HK-2 (cell line): ENCODE measurements at regions not wholly inside any gene's neighbourhood (a gene's known extent, or its start where the extent isn't known, plus 50 kb on each side); places are given as distances from the start of the nearest gene placed in this dataset.
"Not testable (repeated sequence)": the region's sequence is repeated elsewhere in the genome, so short reads cannot be mapped to it uniquely, and the experiment has no call there.

Experiments used
- DNase-seq: peaks from one replicate; pipeline ENCODE4 v3.0.0-alpha.2; 2018; ENCODE audit not compliant: unreplicated experiment

DNA sequence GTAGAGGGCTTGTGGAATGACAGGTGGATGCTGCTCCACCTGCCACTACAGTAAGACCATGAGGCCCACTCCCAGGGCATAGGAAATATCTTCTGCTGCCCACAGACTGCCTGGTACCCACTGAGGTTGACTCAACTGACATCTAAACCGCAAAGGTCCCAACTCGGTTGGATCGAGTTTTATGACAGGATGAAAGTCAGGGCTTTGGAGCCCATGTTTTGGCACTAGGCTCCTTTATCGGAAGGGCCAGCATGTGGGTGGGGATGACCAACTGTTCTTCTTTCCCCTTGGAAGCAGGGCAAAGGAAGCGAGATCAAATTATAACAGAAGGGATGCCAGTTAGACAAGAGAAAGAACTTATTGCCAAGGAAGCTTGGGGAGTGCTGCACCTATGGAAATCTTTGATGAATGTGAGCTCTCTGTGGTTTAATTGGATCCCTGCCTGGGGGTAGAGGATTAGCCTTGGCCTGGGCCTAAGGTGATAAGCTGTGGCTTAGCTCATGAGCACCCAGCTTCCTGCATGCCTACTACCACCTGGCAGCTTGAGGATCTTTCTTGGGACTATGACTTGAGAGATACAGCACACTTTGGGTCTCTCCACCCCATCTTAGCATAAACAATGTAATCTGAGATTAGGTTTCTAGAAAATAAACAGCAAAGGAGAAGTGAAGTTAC is 121.8 kb downstream of the KCNA5 start:
- no peak for DNase-seq

DNA sequence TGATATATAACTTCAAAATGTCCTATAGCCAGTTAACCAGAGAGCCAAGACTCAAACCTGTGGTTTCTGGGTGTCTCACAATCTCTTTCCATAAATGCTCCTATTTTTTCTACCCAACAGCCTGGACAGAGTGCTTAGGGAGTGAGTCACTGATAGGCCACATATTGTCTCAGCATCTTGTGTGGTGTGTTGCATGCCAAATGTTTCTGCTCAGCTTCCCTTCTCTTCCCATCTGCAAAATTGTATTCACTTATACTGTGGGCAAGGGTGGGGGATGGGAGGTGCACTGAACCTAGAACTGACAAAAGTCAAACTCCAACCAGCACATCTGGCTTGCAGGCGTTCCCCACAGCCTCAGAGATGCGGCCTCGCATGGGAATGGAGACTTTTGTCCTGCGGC is 123.3 kb downstream of the KCNA5 start:
- peak; percentile 1 for DNase-seq

DNA sequence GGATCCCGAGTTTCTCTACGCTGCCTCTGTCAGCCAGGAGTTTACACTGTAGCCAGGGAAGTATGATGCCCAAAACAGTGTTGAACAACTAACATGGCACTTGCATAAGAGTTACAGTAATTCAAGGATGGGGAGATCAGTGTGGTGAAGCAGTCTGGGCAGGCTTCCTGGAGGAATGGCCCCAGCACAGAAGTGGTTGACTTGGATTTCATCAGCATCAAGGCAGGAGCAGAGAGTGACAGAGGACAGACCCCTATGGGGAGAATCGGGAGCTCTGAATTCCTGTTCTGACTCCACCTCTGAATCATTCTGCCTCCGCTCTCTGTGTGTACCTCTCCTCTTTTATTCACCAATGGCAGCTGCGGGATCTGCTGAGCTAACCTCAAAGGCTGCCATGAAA is 124.5 kb downstream of the KCNA5 start:
- no peak for DNase-seq

DNA sequence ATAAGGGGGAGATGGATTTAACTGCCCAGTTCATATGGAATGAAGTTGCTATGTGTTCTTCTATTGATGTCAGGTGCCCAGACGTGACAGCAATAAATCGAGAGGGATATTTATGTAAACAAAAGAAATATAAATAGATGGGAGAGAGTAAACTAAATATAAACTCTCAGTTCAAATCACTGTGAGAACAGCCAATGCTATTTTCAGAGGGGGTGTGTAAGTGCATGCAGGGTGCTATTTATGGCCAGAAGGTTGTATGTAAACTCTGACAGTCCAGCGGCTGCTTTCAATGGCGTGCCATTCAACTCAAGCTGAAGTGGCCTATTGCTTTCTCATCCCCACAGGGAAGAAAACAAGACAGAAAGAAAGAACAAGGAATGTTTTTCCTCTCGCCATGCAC is 127.2 kb downstream of the KCNA5 start:
- DNase-seq, result no peak

DNA sequence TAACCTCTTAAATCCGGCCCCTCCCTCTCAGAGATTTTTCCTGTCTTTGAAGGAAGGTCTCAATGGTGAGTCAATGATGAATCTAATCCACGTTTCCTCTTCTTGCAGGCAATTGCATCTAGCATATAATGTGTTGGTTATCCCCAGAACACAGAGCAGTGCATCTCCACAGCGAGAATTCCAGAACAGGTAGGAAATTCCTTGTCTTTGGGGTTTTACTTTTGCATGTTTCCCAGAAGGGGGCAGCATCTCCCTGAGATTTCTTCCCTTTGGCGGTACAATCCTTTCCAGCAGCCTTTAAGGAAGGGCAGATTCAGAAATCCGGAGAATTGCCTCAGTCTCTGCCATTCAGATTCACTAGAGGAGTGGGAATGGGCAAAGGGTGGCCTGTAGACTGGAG is 128.0 kb downstream of the KCNA5 start:
- DNase-seq, result peak; percentile 17

DNA sequence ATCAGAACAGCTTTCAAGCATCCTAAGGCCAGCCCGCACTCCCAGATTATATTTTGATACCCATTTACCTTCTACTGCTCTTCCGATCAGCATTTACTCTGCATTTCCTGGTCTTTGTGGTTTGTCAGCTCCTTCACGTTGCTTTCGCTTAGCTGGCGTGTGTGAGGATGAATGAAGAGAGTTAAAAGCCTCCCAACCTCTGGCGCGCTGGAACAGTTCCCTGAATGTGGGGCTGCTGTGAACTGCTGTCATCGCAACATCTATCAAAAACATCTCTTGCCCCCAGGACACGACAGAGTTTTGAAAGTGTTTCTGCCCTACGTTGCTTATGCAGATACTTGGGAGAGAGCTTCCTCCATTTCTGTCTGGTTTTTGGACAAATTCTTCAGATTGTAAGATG is 129.2 kb downstream of the KCNA5 start:
- DNase-seq, result no peak

DNA sequence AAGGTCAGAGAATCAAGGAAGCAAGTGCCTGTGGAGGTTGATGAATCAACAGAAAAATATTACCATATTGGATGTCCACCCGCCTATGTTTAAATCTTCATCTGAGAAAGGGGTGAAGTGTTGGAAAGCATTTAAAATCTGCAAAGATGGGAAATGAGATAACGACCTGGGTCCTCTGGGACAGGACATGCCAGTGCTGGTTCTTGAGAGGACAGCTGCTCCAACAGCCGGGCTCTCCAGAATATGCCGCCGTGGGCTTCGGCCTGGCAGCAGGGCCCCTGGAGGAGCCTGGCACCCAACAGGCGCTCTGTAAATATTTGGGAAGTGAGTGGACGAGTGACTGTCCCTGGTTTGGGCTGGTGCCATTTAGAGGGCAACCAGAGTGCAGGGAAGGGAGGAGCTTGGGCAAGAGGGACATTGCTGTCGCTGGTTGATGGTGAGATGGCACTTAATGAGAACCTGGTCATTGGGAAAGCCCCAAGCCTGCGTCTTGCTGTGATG is 129.9 kb downstream of the KCNA5 start:
- DNase-seq, result no peak

DNA sequence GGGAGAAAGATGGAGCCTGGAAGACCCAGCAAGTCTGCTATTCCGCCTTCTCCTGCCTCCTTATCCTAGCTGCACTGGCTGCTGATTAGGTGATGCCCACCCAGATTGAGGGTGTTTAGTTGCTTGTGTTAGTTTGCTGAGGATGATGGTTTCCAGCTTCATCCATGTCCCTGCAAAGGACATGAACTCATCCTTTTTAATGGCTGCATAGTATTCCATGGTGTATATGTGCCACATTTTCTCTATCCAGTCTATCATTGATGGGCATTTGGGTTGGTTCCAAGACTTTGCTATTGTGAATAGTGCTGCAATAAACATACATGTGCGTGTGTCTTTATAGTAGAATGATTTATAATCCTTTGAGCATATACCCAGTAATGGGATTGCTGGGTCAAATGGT is 131.7 kb downstream of the KCNA5 start:
- not testable (repeated sequence) for DNase-seq

DNA sequence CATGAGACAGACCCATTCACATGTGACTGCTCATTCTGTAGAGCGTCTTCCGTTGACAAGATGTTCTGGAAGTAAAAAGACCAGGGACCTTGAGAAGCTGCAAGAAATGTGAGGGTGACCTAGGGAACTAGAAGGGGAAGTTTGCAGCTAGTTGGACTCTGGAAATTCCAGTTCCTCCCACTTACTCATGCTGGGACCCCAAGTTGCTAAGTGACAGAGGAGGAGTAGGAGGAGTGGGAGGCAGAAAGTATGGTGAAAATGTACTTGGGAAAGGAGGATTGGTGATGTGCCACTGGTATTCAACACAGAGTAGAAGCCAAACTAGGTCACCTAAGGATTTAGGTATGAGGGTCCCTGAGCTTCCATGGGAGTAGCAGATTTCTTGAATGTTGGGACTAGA is 132.4 kb downstream of the KCNA5 start:
- no peak for DNase-seq

DNA sequence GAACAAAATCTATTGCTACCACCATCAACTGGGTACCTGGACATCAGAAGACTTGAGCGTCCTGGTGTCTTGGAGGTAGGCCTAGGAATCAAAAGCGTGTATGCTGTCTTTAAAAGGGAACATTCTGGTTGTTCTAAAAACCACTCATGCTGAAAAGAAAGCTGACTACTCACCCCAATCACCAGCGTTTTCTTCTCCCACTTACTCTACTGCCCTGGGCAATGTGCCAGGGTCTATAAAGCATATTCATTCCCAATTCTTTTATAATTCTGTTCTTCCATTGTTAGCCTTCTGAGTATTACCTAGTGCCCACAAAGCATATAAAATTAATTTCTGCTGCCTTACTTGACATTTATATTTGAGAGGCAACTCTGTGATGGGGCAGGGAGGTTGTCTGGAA is 133.4 kb downstream of the KCNA5 start:
- no peak for DNase-seq

DNA sequence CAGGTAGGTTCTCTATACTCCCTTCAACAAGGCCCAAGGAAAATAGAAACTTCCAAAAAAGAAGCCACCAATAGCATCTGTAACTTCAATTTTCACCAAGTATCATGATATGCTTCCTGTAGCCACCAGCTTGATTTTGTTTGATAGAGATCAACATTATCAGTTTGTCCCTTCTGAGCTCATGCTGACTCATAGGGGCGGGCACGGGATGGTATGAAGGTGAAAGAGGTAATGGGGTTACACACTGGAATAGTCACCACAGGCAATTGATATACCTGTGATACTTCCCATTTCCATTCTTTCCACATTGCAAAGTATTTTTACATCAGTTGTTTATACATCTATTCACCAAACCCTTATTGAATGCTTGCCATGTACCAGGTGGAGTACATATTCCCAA is 134.1 kb downstream of the KCNA5 start:
- no peak for DNase-seq

DNA sequence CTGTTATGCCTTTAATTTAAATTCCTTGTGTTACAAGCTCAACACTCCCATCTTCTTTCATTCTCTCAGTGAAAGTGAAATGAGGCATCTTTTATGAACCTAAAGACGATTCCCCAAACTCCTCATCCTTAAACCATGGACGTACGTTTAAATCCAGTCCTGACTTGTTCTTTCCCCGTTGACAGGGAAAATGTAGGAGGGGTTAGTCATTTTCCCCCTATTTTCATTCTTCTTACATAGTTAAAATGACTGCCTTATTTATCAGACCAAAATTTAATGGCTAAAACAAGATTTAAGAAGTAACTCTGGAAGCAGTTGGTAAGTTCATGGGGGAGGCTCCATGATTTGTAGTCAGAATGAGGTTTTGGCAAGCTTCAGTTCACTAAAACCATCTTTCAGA is 134.9 kb downstream of the KCNA5 start:
- DNase-seq, result no peak

DNA sequence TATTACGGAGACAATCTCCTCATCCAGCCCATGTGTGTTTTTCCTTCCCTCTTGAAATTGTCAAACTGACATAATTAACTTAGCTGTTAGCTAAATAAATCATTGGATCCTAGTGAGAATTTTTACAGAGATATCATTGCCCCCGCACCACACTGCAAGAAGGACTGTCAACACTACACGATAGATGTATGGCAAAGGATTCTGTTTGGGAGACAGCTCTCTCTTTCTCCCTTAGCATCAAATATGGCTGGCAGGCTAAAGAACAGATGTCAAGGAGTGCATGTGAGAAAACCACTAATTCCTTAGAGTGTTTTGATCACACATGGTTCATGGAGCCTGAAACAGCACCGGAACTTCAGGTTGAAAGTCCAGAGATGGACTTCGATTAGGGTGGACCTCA is 136.8 kb downstream of the KCNA5 start:
- DNase-seq, result no peak

DNA sequence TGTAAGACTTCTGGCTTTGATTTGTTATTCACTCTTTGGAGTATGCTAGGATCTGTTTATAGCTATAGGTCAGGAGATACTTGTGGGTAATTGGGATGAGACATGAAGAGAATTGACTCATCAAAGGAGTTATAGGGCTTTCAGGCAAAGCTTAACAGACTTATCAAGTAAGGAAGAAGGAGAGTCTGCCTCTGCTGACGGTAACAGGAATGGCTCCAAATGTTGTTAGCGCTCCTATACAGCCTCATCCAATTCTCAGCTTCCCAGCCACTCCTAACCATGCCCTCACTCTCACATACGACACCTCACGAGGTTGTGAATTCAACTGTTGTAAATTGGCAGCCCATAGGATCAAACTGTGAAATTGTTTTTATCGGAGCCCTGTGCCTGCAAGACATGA is 140.5 kb downstream of the KCNA5 start:
- no peak for DNase-seq

DNA sequence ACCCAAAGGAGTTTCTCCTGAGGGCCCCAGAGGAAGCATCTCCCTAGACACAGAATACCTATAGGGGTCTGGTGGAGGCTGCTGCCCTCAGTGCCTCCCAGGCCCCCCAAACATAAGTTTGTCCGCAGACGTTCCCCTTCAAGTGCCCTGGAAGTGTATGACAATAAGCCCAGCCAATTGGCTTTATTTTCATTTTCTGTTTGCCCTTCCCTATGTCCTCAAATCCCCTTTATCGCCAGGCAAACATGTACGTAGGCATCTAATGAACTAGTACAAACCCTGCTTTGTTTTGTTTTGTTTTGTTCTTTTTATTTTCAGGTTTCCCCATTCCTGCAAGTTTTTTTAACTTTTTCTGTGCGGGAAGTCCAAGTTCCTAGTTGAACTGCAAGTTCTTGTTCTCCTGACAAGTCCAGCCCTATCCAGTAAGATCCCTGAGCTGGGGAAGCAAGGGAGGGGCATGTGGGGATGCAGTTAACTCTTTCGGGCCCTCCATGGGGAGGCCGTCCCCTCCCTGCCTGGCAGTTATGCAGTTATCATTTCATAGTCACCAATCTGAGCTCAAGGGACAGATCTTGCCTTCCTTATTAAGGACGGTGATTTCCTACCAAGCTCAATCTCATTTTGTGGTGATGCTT is 141.9 kb downstream of the KCNA5 start:
- no peak for DNase-seq

DNA sequence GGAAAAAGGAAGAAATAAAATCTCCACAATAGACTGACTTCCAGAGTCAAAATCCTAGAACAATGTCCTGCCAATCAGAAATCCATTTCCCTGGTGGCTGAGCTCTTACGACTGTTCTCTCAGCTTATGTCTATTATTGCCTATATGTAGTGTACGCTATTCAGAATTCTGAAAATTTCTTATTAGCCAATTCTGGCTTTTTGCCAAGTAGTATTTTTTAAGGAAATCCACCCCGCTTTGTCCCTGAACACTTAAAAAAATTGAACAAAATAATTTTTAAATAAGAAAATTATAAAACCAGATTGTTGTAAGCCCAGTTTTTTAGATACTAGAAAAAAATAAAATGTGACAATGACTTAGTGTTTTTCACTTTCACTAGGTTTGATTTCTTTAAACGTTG is 143.0 kb downstream of the KCNA5 start:
- DNase-seq, result no peak

DNA sequence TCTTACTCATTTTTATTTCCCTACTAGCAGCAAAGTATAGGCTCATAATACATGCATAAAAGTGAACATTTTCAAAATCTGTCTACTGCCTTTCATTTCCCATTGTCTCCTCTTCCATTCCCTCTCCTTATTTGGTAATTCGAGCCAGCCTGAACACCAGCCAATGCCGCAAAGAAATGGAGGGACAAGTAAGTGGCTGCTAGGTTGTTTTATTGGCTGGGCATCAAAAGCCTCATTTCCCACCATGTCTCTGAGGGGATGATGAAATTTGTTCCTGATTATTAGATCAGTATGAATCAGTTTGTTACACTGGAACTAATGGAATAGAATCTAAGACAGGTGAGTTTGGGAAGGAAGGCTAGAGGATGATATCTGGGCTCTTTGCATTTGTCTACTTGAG is 143.5 kb downstream of the KCNA5 start:
- no peak for DNase-seq

DNA sequence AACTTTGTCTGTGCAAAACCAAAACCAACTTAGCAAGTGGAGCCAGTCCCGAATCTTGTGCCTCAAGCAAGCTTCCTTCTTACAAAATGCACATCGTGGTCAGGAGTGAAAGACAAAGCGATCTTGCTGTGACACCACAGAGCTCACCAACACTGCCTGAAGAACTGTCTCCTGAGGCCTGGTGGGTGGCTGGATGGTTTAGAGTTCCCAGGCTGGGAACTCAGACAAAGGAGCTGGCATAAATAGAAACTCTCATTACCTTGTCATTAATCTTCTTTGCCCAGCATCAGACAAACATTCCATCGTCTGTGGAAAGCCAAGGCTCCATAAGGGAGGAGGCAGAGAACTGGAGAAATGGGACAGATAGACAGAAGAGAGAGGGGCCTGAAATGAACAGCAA is 144.8 kb downstream of the KCNA5 start:
- DNase-seq, result no peak

DNA sequence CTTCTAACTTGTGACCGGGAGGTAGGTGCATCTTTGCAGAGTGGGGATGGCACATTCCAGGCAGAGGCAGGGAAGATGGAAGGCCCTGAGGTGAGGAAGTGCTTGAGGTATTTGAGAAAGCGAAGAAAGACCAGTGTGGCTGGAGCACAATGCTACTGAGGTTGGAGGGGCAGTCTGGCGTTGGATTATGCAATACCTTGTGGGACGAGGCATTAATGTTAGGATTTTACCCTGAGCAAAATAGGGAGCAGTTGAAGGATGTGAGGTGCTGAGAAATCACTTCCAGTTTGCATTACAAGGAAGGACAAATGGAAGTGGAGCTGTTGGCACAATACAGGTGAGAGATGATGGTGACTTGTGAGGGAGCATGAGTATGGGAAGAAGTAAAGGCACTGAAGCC is 145.5 kb downstream of the KCNA5 start:
- no peak for DNase-seq

DNA sequence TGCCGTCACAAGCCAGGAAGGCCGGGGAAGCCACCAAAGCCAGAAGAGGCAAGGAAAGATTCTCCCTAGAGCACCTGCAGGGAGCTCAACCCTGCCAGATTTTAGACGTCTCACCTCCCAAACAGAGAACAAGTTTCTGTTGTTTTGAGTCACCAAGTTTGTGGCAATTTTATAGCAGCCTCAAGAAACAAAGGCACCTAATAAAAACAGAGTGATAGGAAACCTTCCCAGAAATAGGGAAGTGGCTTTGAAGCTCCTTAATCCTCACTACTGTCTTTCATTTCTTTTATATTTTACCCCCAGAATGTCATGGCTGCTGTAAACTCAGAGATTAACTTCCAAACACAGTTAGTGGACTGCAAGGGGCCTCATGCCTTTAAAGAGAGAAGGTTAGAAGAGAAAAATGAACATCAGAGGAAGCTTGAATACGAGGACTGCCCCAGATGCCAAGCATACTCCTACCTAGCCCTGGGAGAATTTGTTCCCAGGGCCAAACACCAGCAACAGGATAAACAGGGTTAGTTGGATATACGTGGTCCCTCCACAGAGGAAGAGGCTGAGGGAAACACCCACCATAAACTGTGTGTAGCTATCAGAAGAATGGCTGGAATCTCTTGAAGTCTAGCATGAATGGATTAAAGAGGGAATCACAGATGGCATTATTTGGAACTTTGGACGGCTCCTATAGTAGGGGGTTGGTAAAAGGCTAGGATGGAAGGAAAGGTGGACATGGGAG is 148.3 kb downstream of the KCNA5 start:
- DNase-seq, result no peak

DNA sequence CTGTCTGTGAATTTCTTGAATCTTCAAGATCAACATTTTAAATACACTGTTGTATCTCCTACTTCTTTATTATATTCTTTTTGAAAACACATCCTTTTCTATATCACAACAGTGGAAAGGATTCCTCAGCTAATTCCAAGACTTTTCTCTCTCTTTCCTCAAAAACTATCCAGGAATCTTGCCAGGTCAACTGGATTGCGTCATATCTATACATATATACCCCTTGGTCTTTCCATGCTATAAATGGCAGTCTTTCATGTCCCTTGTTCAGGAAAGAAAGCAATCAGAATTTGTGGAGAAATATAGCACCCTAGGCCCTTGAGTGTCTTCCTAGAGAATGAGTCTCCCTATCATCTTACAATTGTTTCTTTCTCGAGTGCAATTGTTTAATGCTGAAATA is 149.0 kb downstream of the KCNA5 start:
- no peak for DNase-seq

DNA sequence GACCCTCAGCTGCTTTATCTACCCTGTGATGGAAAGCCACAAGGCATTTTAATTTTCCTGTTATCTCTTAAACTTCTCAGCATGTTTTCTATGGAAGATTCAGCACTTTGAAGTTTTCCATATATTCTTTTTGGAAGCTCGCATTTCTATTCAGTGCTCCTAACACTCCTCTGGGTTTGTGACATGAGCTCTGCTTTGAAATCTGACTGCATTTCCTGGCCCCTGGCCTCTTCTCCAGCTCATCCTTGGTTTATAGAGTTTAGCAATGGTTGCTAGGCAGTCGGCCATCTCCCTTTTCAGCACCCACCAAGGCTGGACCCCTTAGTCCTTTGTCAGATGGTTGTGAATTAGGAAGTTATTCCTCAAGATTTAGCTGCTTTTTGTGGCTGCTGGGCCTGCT is 150.6 kb downstream of the KCNA5 start:
- no peak for DNase-seq

DNA sequence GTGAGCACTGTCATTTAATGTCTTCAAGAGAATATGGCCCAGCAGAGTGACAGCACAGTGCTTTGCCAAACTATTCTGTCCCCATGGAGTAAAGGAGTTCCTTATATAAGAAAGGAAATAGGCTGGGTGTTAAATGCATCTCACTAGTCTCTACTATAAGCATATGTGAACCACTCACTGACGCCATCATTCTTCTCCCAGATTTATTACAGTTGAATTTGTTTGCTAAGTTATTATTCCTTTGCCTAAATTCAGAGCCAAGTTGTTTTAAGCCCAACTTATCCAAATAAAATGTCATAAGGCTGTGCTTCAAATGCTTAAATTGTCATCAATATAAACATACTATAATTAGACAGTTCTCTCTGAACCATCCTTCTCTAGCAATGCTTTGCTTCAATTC is 151.6 kb downstream of the KCNA5 start:
- no peak for DNase-seq
